ENCODE measurements at regions not wholly inside any gene's neighbourhood (a gene's known extent, or its start where the extent isn't known, plus 50 kb on each side); places are given as distances from the start of the nearest gene placed in this dataset.
"Not testable (repeated sequence)": the region's sequence is repeated elsewhere in the genome, so short reads cannot be mapped to it uniquely, and the experiment has no call there.

DNA sequence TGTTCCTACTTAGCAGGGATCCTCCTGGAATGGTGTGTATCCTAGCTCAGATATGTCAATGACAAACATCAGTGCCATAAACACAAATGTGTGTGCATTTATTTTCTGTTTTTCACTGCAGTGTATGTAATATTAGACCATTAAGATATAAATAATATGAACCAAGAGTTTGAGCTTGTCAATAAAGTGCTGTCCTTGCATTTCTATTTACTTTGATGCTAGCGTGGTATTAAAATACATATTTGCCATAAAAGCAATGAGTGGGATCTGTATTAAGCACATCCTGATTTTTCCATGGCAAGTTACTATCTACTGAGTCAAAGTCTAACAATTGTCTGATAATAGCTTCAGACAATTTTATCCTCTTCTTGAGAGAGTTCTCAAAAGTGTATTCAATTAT lies 157.6 kb downstream of the DIRAS2 start:
- Histone ChIP-seq H3K27me3 (ENCODE audit: control insufficient read depth, insufficient read depth, low read length) (no peaks in the 10 kb centered on the region), H3K36me3 (ENCODE audit: control insufficient read depth, insufficient read depth, low read length) (no peaks in the 10 kb centered on the region), H3K9me3 (ENCODE audit: control insufficient read depth, insufficient read depth, low read length) (no peaks in the 10 kb centered on the region), H3K27ac (ENCODE audit: low read depth, low read length) (no peak overlapping the region), H3K4me3 (ENCODE audit: low read depth, low read length) (no peak overlapping the region), H3K9ac (ENCODE audit: low read depth, low read length) (no peak overlapping the region), H3K4me1 (ENCODE audit: control insufficient read depth, insufficient read depth, low read length) (no peaks in the 10 kb centered on the region)

DNA sequence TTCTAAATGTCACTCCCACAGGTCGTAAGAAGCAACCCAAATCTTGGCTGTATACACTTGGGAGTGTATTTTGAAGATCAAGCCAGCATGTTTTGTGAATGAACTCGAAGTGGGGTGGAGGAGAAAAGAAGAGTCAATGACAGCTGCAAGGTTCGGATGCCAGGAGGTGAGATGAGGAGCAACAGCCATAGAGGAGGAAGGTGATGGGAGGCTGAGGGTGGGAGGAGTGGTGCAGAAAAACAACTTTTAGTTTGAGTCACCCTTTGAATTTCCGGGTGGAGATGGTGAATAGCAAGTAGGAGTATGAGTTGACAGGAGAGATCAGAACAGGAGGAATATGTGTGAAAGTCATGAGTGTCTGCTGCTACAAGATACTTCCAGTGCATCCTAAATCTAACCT lies 153.6 kb downstream of the DIRAS2 start:
- H3K27me3 ChIP-seq (ENCODE audit: control insufficient read depth, insufficient read depth, low read length): no peaks in the 10 kb centered on the region
- no peaks in the 10 kb centered on the region for H3K4me1 ChIP-seq (ENCODE audit: control insufficient read depth, insufficient read depth, low read length)
- H3K36me3 ChIP-seq (ENCODE audit: control insufficient read depth, insufficient read depth, low read length): no peaks in the 10 kb centered on the region
- H3K4me3 ChIP-seq (ENCODE audit: low read depth, low read length): no peak overlapping the region
- no peaks in the 10 kb centered on the region for H3K9me3 ChIP-seq (ENCODE audit: control insufficient read depth, insufficient read depth, low read length)
- no peak overlapping the region for H3K9ac ChIP-seq (ENCODE audit: low read depth, low read length)
- H3K27ac ChIP-seq (ENCODE audit: low read depth, low read length): no peak overlapping the region

DNA sequence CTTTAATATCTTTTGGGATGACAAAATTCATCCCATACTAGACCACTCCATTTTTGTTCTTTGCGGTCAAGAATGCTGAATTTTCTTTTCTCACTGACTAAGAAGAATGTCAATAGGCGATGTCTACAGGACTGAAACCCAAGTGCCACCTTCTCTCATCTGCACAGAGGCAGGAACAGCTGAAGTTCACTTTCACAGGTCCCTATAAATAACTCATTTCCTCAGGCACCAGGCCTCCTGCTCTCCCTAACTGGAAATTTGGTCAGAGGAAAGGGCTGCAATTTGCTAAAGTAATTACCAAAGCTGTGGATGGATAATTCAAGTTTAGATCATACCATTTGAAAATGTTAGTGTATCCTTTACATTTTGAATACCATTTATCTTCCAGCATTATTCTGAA lies 142.9 kb downstream of the DIRAS2 start:
- no peak overlapping the region for H3K27ac ChIP-seq (ENCODE audit: low read depth, low read length)
- H3K9ac ChIP-seq (ENCODE audit: low read depth, low read length): no peak overlapping the region
- H3K4me3 ChIP-seq (ENCODE audit: low read depth, low read length): no peak overlapping the region
- peaks cover 3% of the 10 kb centered on the region; the same call in 1 of the 2 replicates for H3K9me3 ChIP-seq (ENCODE audit: control insufficient read depth, insufficient read depth, low read length)
- H3K36me3 ChIP-seq (ENCODE audit: control insufficient read depth, insufficient read depth, low read length): no peaks in the 10 kb centered on the region
- peaks cover 16% of the 10 kb centered on the region for H3K4me1 ChIP-seq (ENCODE audit: control insufficient read depth, insufficient read depth, low read length)
- H3K27me3 ChIP-seq (ENCODE audit: control insufficient read depth, insufficient read depth, low read length): no peaks in the 10 kb centered on the region

DNA sequence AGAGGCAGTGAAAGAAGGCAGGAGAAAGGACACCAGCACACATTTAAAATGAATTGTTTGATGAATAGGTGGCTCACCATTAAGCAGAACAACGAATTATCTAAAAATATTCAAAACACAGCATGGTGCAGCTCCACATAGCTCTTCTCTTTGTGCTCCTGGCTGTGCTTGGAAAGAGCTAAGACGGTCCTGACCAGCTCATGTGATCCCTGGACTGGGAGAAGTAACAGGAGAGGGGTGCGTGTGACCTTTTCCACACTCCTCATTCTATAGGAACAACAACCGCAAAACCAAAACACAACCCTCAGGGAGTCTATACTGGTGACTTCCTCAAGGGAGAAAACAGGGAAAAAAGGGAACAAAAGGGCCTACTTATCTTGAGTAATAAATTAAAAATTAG lies 140.5 kb downstream of the DIRAS2 start:
- peaks cover 3% of the 10 kb centered on the region; the same call in 1 of the 2 replicates for H3K9me3 ChIP-seq (ENCODE audit: control insufficient read depth, insufficient read depth, low read length)
- H3K27me3 ChIP-seq (ENCODE audit: control insufficient read depth, insufficient read depth, low read length): no peaks in the 10 kb centered on the region

DNA sequence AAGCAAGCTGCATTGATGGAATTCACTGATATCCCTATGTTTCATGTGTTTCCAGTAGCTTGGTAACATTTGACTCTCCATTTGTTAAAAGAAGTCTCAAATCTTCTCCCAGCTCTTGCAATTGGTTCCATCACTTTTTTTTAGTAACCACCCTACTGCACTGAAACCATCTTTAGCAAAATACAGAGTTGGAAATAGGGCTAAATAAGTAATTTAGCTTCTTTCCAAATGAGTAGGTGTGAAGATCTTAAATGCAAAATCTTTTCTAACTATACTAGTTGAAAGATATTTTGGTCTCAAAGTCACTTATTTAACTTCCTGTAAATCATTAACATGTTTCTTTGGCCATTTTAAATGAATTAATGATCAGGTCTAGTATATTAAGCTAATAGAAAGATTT lies 138.1 kb downstream of the DIRAS2 start:
- Histone ChIP-seq H3K27me3 (ENCODE audit: control insufficient read depth, insufficient read depth, low read length) (no peaks in the 10 kb centered on the region), H3K36me3 (ENCODE audit: control insufficient read depth, insufficient read depth, low read length) (no peaks in the 10 kb centered on the region), H3K9me3 (ENCODE audit: control insufficient read depth, insufficient read depth, low read length) (peaks cover 3% of the 10 kb centered on the region; the same call in 1 of the 2 replicates), H3K9ac (ENCODE audit: low read depth, low read length) (no peak overlapping the region), H3K4me3 (ENCODE audit: low read depth, low read length) (no peak overlapping the region), H3K4me1 (ENCODE audit: control insufficient read depth, insufficient read depth, low read length) (peaks cover 16% of the 10 kb centered on the region), H3K27ac (ENCODE audit: low read depth, low read length) (no peak overlapping the region)

More for the DNA sequence above, 140.5 kb downstream of the DIRAS2 start:
- no peak overlapping the region for H3K27ac ChIP-seq (ENCODE audit: low read depth, low read length)
- H3K4me3 ChIP-seq (ENCODE audit: low read depth, low read length): no peak overlapping the region
- peaks cover 16% of the 10 kb centered on the region for H3K4me1 ChIP-seq (ENCODE audit: control insufficient read depth, insufficient read depth, low read length)
- H3K9ac ChIP-seq (ENCODE audit: low read depth, low read length): no peak overlapping the region; the same call in 1 of the 2 replicates
- no peaks in the 10 kb centered on the region for H3K36me3 ChIP-seq (ENCODE audit: control insufficient read depth, insufficient read depth, low read length)

DNA sequence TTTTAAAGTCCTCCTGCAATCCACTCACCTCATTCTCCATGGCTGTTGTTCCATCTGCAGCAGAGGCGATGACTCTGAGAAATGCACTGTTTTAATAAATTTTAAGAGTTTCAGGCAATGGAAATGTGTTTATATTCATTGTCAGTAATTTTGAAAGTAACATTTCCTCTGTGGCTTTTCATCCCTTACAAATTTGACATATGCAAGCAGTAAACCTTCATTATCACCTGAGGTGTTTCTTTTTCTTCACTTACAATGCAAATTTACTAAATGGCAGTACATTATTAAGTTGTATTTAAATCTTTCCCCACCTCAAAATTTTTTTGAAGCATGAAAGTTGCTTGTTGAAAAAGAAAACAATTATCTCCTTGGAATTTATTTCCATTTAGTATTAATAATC lies 136.9 kb downstream of the DIRAS2 start:
- peaks cover 16% of the 10 kb centered on the region for H3K4me1 ChIP-seq (ENCODE audit: control insufficient read depth, insufficient read depth, low read length)
- H3K9ac ChIP-seq (ENCODE audit: low read depth, low read length): no peak overlapping the region
- H3K4me3 ChIP-seq (ENCODE audit: low read depth, low read length): no peak overlapping the region
- no peaks in the 10 kb centered on the region for H3K27me3 ChIP-seq (ENCODE audit: control insufficient read depth, insufficient read depth, low read length)
- peaks cover 3% of the 10 kb centered on the region; the same call in 1 of the 2 replicates for H3K9me3 ChIP-seq (ENCODE audit: control insufficient read depth, insufficient read depth, low read length)
- H3K27ac ChIP-seq (ENCODE audit: low read depth, low read length): no peak overlapping the region
- H3K36me3 ChIP-seq (ENCODE audit: control insufficient read depth, insufficient read depth, low read length): no peaks in the 10 kb centered on the region

DNA sequence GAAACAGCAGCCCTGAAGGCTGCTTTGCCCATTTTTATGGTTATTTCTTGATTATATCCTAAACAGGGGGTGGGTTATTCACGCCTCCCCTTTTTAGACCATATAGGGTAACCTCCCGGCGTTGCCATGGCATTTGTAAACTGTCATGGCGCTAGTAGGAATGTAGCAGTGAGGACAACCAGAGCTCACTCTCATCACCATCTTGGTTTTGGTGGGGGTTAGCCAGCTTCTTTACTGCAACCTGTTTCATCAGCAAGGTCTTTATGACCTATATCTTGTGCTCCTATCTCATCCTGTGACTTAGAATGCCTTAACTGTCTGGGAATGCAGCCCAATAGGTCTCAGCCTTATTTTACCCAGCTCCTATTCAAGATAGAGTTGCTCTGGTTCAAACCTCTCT lies 136.2 kb downstream of the DIRAS2 start:
- H3K27me3 ChIP-seq (ENCODE audit: control insufficient read depth, insufficient read depth, low read length); H3K4me3 ChIP-seq (ENCODE audit: low read depth, low read length); H3K9me3 ChIP-seq (ENCODE audit: control insufficient read depth, insufficient read depth, low read length); H3K27ac ChIP-seq (ENCODE audit: low read depth, low read length); H3K36me3 ChIP-seq (ENCODE audit: control insufficient read depth, insufficient read depth, low read length); H3K9ac ChIP-seq (ENCODE audit: low read depth, low read length): not testable (repeated sequence)
- peaks cover 11% of the 10 kb centered on the region for H3K4me1 ChIP-seq (ENCODE audit: control insufficient read depth, insufficient read depth, low read length)

DNA sequence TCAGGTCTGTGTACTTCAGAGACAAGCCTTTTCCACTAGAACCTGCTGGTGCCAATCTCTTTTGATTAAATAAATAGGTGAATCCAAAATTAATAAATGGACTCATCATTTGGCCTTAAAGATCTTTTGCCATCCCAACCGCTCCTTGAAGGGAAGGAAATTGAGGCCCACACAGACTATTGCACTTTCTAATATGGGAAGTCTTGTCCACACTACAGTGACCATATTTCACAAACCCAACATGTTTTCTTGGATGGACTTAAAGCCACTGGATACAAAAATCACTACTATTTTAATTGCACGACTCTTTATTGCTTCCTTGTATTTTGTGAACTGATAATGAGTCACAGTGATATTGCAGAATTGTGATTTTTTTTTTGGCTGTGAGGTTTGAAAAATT lies 135.0 kb downstream of the DIRAS2 start:
- Histone ChIP-seq H3K9ac (ENCODE audit: low read depth, low read length) (no peak overlapping the region), H3K27me3 (ENCODE audit: control insufficient read depth, insufficient read depth, low read length) (no peaks in the 10 kb centered on the region), H3K4me1 (ENCODE audit: control insufficient read depth, insufficient read depth, low read length) (no peaks in the 10 kb centered on the region), H3K9me3 (ENCODE audit: control insufficient read depth, insufficient read depth, low read length) (no peaks in the 10 kb centered on the region), H3K27ac (ENCODE audit: low read depth, low read length) (no peak overlapping the region), H3K4me3 (ENCODE audit: low read depth, low read length) (no peak overlapping the region), H3K36me3 (ENCODE audit: control insufficient read depth, insufficient read depth, low read length) (no peaks in the 10 kb centered on the region)

DNA sequence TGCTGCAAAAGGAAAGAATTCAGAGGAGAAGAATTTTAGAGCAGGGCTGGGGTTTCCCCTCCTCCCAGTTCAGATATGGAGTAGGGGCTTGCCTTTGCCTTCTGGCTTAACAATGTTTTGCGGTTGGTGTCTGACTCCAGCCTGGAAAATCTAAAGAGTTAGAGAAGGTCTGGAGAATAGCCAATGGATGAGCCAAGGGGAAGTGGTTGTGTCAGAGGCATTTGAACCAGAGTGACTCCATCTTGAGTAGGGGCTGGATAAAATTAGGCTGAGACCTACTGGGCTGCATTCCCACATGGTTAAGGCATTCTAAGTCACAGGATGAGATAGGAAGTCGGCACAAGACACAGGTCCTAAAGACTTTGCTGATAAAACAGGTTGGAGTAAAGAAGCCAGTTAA lies 133.7 kb downstream of the DIRAS2 start:
- Histone ChIP-seq H3K9me3 (ENCODE audit: control insufficient read depth, insufficient read depth, low read length) (no peaks in the 10 kb centered on the region), H3K9ac (ENCODE audit: low read depth, low read length) (no peak overlapping the region), H3K27me3 (ENCODE audit: control insufficient read depth, insufficient read depth, low read length) (no peaks in the 10 kb centered on the region), H3K36me3 (ENCODE audit: control insufficient read depth, insufficient read depth, low read length) (no peaks in the 10 kb centered on the region), H3K4me3 (ENCODE audit: low read depth, low read length) (no peak overlapping the region), H3K4me1 (ENCODE audit: control insufficient read depth, insufficient read depth, low read length) (no peaks in the 10 kb centered on the region), H3K27ac (ENCODE audit: low read depth, low read length) (no peak overlapping the region)

DNA sequence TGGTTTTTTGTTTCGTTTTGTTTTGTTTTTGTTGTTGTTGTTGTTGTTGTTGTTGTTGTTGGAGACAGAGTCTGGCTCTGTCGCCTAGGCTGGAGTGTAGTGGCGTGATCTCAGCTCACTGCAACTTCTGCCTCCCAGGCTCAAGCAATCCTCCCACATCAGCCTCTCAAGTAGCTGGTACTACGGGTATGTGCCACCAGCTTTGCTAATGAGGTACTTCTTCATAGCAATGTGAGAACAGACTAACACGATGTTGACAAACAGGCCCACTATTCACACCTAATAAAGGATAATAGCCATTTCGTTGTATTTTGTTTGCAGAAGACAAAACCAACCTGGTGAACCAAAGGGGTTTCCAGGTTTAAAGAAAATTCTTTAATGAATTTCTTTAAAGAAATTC lies 130.9 kb downstream of the DIRAS2 start:
- H3K9ac ChIP-seq (ENCODE audit: low read depth, low read length): no peak overlapping the region
- H3K4me1 ChIP-seq (ENCODE audit: control insufficient read depth, insufficient read depth, low read length): peaks cover 2% of the 10 kb centered on the region; the same call in 1 of the 2 replicates
- no peaks in the 10 kb centered on the region for H3K9me3 ChIP-seq (ENCODE audit: control insufficient read depth, insufficient read depth, low read length)
- no peaks in the 10 kb centered on the region for H3K27me3 ChIP-seq (ENCODE audit: control insufficient read depth, insufficient read depth, low read length)
- H3K4me3 ChIP-seq (ENCODE audit: low read depth, low read length): no peak overlapping the region
- H3K27ac ChIP-seq (ENCODE audit: low read depth, low read length): no peak overlapping the region
- H3K36me3 ChIP-seq (ENCODE audit: control insufficient read depth, insufficient read depth, low read length): no peaks in the 10 kb centered on the region

DNA sequence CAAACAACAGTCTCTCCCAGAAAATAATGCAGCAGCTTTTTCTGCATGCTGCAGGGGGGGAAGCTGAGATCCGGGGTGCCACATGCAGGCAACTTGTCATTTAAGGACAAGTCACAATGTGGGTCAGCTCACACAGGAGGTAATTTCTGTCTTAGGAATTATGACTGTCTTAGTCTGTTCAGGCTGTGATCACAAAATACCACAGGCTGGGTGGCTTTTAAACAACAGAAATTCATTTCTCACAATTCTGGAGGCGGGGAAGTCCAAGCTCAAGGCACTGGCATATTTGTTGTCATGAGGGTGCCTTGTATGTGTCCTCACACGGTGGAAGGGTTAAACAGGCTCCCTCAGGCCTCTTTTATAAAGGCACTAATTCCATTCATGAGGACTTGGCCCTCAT lies 127.7 kb downstream of the DIRAS2 start:
- Histone ChIP-seq H3K4me3 (ENCODE audit: low read depth, low read length) (no peak overlapping the region), H3K27ac (ENCODE audit: low read depth, low read length) (no peak overlapping the region), H3K36me3 (ENCODE audit: control insufficient read depth, insufficient read depth, low read length) (no peaks in the 10 kb centered on the region), H3K9me3 (ENCODE audit: control insufficient read depth, insufficient read depth, low read length) (no peaks in the 10 kb centered on the region), H3K4me1 (ENCODE audit: control insufficient read depth, insufficient read depth, low read length) (peaks cover 10% of the 10 kb centered on the region; the same call in 1 of the 2 replicates), H3K9ac (ENCODE audit: low read depth, low read length) (no peak overlapping the region), H3K27me3 (ENCODE audit: control insufficient read depth, insufficient read depth, low read length) (no peaks in the 10 kb centered on the region)

DNA sequence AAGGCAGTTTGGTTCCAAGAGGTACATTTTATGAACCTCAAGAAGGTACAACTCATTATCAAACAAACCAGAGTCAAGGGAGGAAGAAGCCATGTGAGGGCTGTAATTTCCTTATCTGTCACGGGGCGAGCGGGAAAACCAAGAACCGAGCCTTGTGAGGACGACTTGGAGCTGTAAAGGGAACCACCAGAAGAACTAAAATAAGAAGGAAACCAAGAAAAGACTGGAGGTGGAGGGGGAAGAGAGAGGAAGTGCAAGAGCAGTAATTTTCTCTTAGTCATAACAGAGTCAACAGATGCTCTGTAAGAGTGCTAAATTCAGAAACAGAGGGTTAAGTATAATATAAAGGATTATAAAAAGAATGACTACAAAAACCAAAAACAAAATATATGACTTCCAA lies 127.1 kb downstream of the DIRAS2 start:
- Histone ChIP-seq H3K27ac (ENCODE audit: low read depth, low read length) (no peak overlapping the region), H3K9ac (ENCODE audit: low read depth, low read length) (no peak overlapping the region), H3K9me3 (ENCODE audit: control insufficient read depth, insufficient read depth, low read length) (no peaks in the 10 kb centered on the region), H3K27me3 (ENCODE audit: control insufficient read depth, insufficient read depth, low read length) (no peaks in the 10 kb centered on the region), H3K36me3 (ENCODE audit: control insufficient read depth, insufficient read depth, low read length) (no peaks in the 10 kb centered on the region), H3K4me3 (ENCODE audit: low read depth, low read length) (no peak overlapping the region), H3K4me1 (ENCODE audit: control insufficient read depth, insufficient read depth, low read length) (peaks cover 10% of the 10 kb centered on the region; the same call in 1 of the 2 replicates)
